OCI-LY1 (cell line): ENCODE measurements at regions not wholly inside any gene's neighbourhood (a gene's known extent, or its start where the extent isn't known, plus 50 kb on each side); places are given as distances from the start of the nearest gene placed in this dataset.

Source experiments
- H2AFZ ChIP-seq: fragments of 200-600 bp; sonication (generic), shearing (Covaris generic); 2 replicates; pipeline ENCODE4 v1.6.0; 2014; ENCODE audit warnings: antibody characterized with exemption, mild to moderate bottlenecking, low read length
- H3F3A ChIP-seq: fragments of 200-600 bp; sonication (generic), shearing (Covaris generic); 2 replicates; pipeline ENCODE4 v1.6.0; 2014; ENCODE audit warnings: mild to moderate bottlenecking, antibody characterized with exemption, low read length, moderate library complexity; ENCODE audit not compliant: insufficient read depth
- H3K27ac ChIP-seq: fragments of 200-600 bp; sonication (generic); 2 replicates; pipeline ENCODE4 v1.5.1; 2014; ENCODE audit warnings: low read length, mixed run types, mild to moderate bottlenecking, low read depth; ENCODE audit not compliant: poor library complexity, severe bottlenecking
- H3K27me3 ChIP-seq: fragments of 200-600 bp; sonication (generic); 2 replicates; pipeline ENCODE4 v1.6.0; 2014; ENCODE audit warnings: antibody characterized with exemption, mild to moderate bottlenecking, low read length, moderate library complexity; ENCODE audit not compliant: insufficient read depth
- H3K36me3 ChIP-seq: fragments of 200-600 bp; sonication (generic); 2 replicates; pipeline ENCODE4 v1.6.1; 2014; ENCODE audit warnings: mild to moderate bottlenecking, antibody characterized with exemption, low read length, moderate library complexity, mixed read lengths; ENCODE audit not compliant: insufficient read depth
- H3K4me1 ChIP-seq: fragments of 200-600 bp; sonication (generic); 2 replicates; pipeline ENCODE4 v1.5.1; 2014; ENCODE audit warnings: mild to moderate bottlenecking, low read length, moderate library complexity; ENCODE audit not compliant: insufficient read depth, severe bottlenecking
- H3K4me2 ChIP-seq: fragments of 200-600 bp; sonication (generic), shearing (Covaris generic); 2 replicates; pipeline ENCODE4 v1.6.1; 2014; ENCODE audit warnings: low read length
- H3K4me3 ChIP-seq: fragments of 200-600 bp; sonication (generic); 2 replicates; pipeline ENCODE4 v1.5.1; 2014; ENCODE audit warnings: low read length, low read depth, mild to moderate bottlenecking, mixed read lengths; ENCODE audit not compliant: poor library complexity, severe bottlenecking
- H3K79me2 ChIP-seq: fragments of 200-600 bp; shearing (Covaris generic); 2 replicates; pipeline ENCODE4 v1.6.1; 2016; ENCODE audit warnings: mixed run types, low read length, mixed read lengths; ENCODE audit not compliant: insufficient read depth
- H3K9ac ChIP-seq: fragments of 200-600 bp; sonication (generic), shearing (Covaris generic); 2 replicates; pipeline ENCODE4 v1.6.1; 2014; ENCODE audit warnings: mild to moderate bottlenecking, low read length, mixed read lengths
- H3K9me2 ChIP-seq: fragments of 200-600 bp; sonication (generic), shearing (Covaris generic); 2 replicates; pipeline ENCODE4 v1.6.1; 2014; ENCODE audit warnings: low read depth, mild to moderate bottlenecking, low read length, mixed read lengths
- H3K9me3 ChIP-seq: fragments of 200-600 bp; shearing (Covaris generic); 2 replicates; pipeline ENCODE4 v1.6.1; 2014; ENCODE audit warnings: low read length, mixed read lengths
- H4K20me1 ChIP-seq: fragments of 200-600 bp; sonication (generic), shearing (Covaris generic); 2 replicates; pipeline ENCODE4 v1.6.0; 2016; ENCODE audit warnings: mild to moderate bottlenecking, low read length; ENCODE audit not compliant: insufficient read depth
- CTCF ChIP-seq: fragments of 200-600 bp; sonication (generic), shearing (Covaris generic); IDR thresholded peaks from 2 replicates; pipeline ENCODE4 v1.5.1; 2017; ENCODE audit warnings: mild to moderate bottlenecking, antibody characterized with exemption, low read length, moderate library complexity, mixed read lengths
- EZH2 ChIP-seq: fragments of 200-600 bp; sonication (generic), shearing (Covaris generic); IDR thresholded peaks from 2 replicates; pipeline ENCODE4 v1.8.0; 2017; ENCODE audit warnings: borderline replicate concordance, mixed run types, mild to moderate bottlenecking, antibody characterized with exemption, low read length, moderate library complexity, mixed read lengths

DNA sequence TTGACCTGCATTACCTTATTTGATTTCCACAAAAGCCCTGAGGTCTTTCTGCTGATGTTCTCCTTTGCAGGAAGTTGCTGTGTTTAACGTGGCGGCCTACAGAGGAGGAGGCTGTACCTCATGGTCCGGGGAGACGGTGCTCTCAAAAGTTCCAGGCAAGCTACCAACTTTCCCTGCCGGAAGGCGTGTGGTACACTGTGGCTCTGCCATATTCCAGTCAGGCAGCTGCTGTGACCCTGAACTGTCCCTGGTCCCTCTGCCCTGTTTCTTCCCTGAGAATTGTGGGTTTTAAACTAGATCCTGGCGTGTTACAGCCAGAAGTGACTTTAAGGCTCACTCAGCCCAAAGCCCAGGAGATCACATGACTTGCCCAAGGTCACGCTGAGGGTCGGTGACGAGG is 139.2 kb downstream of the TEX36 start:
- Histone ChIP-seq H3K9me2 (no peaks in the 10 kb centered on the region), H3K27ac (no peak overlapping the region), H3K9me3 (no peaks in the 10 kb centered on the region), H3K4me3 (no peak overlapping the region), H3K9ac (no peak overlapping the region), H3F3A (no peaks in the 10 kb centered on the region), H3K4me2 (no peak overlapping the region), H3K4me1 (no peaks in the 10 kb centered on the region), H2AFZ (no peak overlapping the region), H3K27me3 (no peaks in the 10 kb centered on the region; the same call in 1 of the 2 replicates), H3K36me3 (no peaks in the 10 kb centered on the region), H4K20me1 (no peaks in the 10 kb centered on the region), H3K79me2 (no peaks in the 10 kb centered on the region)
- TF ChIP-seq EZH2 = no peak
- no peak for TF ChIP-seq CTCF

GRCh38 chr10:125538947-125539731 is 143.8 kb downstream of the TEX36 start:
- Histone ChIP-seq H3K4me2 (no peak overlapping the region), H3K4me1 (no peaks in the 10 kb centered on the region), H3K9me3 (no peaks in the 10 kb centered on the region), H3K9ac (no peak overlapping the region), H3K4me3 (no peak overlapping the region), H3K9me2 (no peaks in the 10 kb centered on the region), H2AFZ (no peak overlapping the region), H3K79me2 (no peaks in the 10 kb centered on the region), H3F3A (no peaks in the 10 kb centered on the region), H3K27me3 (no peaks in the 10 kb centered on the region), H3K36me3 (no peaks in the 10 kb centered on the region), H3K27ac (no peak overlapping the region), H4K20me1 (no peaks in the 10 kb centered on the region)
- TF ChIP-seq CTCF (no peak), EZH2 (no peak)

- Histone ChIP-seq H3K36me3 (no peaks in the 10 kb centered on the region), H3K27me3 (no peaks in the 10 kb centered on the region), H3K4me1 (no peaks in the 10 kb centered on the region), H3K27ac (no peak overlapping the region), H3K4me2 (no peak overlapping the region), H4K20me1 (no peaks in the 10 kb centered on the region), H3K79me2 (no peaks in the 10 kb centered on the region), H3K9me2 (no peaks in the 10 kb centered on the region), H3K4me3 (no peak overlapping the region), H3K9ac (no peak overlapping the region), H2AFZ (no peak overlapping the region), H3F3A (no peaks in the 10 kb centered on the region), H3K9me3 (no peaks in the 10 kb centered on the region)
- TF ChIP-seq EZH2 (no peak), CTCF (no peak)
Observed at GRCh38 chr10:125536236-125536635, 146.7 kb downstream of the TEX36 start.
